ENCODE measurements at regions not wholly inside any gene's neighbourhood (a gene's known extent, or its start where the extent isn't known, plus 50 kb on each side); places are given as distances from the start of the nearest gene placed in this dataset.

DNA sequence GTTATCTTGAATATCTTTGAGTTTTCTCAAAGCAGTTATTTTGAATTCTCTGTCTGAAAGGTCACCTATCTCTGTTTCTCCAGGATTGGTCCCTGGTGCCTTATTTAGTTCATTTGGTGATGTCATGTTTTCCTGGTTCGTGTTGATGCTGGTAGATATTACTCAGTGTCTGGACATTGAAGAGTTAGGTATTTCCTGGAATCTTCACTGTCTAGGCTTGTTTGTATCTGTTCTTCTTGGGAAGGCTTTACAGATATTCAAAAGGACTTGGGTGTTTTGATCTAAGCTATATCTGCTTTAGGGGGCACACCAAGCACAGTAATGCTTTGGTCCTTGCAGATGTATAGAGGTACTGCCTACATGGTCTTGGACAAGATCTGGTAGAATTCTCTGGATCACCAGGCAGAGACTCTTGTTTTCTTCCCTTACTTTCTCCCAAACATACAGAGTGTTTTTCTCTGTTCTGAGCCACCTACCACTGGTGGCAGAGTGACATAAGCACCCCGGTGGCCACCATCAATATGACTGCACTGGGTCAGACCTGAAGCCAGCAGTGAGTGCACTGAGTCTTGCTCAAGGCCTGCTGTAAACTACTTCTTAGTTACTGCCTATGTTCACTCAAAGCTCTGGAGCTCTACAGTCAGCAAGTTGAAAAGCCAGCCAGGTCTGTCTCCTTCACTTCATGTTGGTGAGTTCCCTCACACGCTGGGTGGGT, 193.5 kb upstream of the AMOT start:
- TF ChIP-seq JUN (IDR thresholded peaks at IDR 0.05; ENCODE audit: borderline replicate concordance, low read depth, low read length) (no peak), JUN (CRISPR knock-in tag; IDR thresholded peaks at IDR 0.05; ENCODE audit: borderline replicate concordance) (no peak), E2F3 (CRISPR knock-in tag; IDR thresholded peaks at IDR 0.05) (no peak)

Measured in K562 (cell line).